ENCODE measurements at regions not wholly inside any gene's neighbourhood (a gene's known extent, or its start where the extent isn't known, plus 50 kb on each side); places are given as distances from the start of the nearest gene placed in this dataset.

DNA sequence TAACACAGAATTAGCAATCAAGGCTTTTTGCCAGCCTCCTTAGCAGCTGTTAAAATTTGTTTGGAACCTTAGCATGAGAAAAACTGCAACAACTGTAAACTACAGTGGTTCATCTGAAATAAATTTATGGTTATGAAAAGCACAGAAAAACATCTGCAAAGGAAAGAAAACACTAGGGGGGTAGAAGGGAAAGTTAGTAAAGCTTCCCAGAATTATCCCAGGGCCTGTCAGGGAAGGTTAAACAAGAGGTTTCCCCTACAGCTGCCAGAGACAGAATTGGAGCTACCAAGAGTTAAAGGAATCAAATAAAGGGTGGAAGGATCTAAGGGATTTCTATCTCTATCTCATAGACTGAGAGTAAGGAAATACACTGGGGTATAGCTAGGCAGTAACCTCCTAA lies 234.7 kb upstream of the DIAPH2 start:
- TF ChIP-seq, protein P1, sequence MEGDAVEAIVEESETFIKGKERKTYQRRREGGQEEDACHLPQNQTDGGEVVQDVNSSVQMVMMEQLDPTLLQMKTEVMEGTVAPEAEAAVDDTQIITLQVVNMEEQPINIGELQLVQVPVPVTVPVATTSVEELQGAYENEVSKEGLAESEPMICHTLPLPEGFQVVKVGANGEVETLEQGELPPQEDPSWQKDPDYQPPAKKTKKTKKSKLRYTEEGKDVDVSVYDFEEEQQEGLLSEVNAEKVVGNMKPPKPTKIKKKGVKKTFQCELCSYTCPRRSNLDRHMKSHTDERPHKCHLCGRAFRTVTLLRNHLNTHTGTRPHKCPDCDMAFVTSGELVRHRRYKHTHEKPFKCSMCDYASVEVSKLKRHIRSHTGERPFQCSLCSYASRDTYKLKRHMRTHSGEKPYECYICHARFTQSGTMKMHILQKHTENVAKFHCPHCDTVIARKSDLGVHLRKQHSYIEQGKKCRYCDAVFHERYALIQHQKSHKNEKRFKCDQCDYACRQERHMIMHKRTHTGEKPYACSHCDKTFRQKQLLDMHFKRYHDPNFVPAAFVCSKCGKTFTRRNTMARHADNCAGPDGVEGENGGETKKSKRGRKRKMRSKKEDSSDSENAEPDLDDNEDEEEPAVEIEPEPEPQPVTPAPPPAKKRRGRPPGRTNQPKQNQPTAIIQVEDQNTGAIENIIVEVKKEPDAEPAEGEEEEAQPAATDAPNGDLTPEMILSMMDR (optimal IDR thresholded peaks at IDR 0.05 in 1 of 3, IDR thresholded peaks at IDR 0.05 in 1 of 3, conservative IDR thresholded peaks at IDR 0.05 in 1 of 3; ENCODE audit: extremely low read depth in 1 of 3, insufficient read depth in 2 of 3, low read length in 3 of 3): no peak
- no peak for TF ChIP-seq EZH2 (IDR thresholded peaks at IDR 0.05; ENCODE audit: low read length)

Measured in keratinocyte (primary cell).